Testis (tissue), 2 donors: ENCODE measurements at regions not wholly inside any gene's neighbourhood (a gene's known extent, or its start where the extent isn't known, plus 50 kb on each side); places are given as distances from the start of the nearest gene placed in this dataset.

Source experiments
- POLR2A ChIP-seq: fragments of 450-650 bp; IDR thresholded peaks from one replicate; pipeline ENCODE4 v1.6.1; 2017; ENCODE audit warnings: antibody characterized with exemption, mild to moderate bottlenecking, moderate library complexity
- TF ChIP-seq, protein P1 (sequence below), 3 experiments: fragments of 450-650 bp in 2 of 3; fragments of 200-600 bp in 1 of 3; sonication (generic) in 1 of 3; IDR thresholded peaks; one replicate each; pipeline ENCODE4 v1.5.1; 2016 to 2019; ENCODE audit warnings: antibody characterized with exemption in 3 of 3, mild to moderate bottlenecking in 2 of 3, moderate library complexity in 1 of 3

DNA sequence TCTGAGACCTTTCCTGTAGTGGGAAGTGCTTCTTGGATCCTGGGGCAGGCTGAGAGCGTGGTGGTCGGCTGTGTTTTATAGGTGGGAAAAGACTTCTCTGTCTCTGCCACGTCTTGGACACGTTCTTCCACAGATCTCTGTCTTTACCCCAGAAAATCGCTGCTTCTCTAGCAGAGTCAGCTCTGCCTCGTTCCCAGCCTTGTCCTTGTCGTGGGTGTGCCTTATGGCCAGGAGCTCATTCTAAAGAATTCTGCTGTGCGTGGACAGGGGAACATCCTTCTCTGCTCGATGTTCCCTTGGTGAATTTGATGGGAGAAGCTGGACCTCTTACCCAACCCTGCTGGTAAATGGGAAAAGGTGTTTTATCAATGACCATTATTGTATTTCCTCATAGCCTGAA is 433.1 kb upstream of the C2CD4B start:
- TF ChIP-seq POLR2A: no peak
- TF ChIP-seq, protein P1, sequence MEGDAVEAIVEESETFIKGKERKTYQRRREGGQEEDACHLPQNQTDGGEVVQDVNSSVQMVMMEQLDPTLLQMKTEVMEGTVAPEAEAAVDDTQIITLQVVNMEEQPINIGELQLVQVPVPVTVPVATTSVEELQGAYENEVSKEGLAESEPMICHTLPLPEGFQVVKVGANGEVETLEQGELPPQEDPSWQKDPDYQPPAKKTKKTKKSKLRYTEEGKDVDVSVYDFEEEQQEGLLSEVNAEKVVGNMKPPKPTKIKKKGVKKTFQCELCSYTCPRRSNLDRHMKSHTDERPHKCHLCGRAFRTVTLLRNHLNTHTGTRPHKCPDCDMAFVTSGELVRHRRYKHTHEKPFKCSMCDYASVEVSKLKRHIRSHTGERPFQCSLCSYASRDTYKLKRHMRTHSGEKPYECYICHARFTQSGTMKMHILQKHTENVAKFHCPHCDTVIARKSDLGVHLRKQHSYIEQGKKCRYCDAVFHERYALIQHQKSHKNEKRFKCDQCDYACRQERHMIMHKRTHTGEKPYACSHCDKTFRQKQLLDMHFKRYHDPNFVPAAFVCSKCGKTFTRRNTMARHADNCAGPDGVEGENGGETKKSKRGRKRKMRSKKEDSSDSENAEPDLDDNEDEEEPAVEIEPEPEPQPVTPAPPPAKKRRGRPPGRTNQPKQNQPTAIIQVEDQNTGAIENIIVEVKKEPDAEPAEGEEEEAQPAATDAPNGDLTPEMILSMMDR (IDR thresholded peaks at IDR 0.05): no peak
